ENCODE measurements at regions not wholly inside any gene's neighbourhood (a gene's known extent, or its start where the extent isn't known, plus 50 kb on each side); places are given as distances from the start of the nearest gene placed in this dataset.

GRCh38 chr18:78612318-78612717 lies 367.3 kb upstream of the SALL3 start:
- Histone ChIP-seq H3K27ac (ENCODE audit: low read depth, low read length, poor library complexity, severe bottlenecking) (no peak overlapping the region), H3K27me3 (replicated peaks; ENCODE audit: insufficient read depth, low read depth, low read length, poor library complexity) (no peaks in the 10 kb centered on the region), H3K9me3 (ENCODE audit: low read depth, low read length, poor library complexity, severe bottlenecking) (peaks cover 17% of the 10 kb centered on the region), H3K4me1 (ENCODE audit: insufficient read depth, low read length, poor library complexity, severe bottlenecking) (no peaks in the 10 kb centered on the region), H3K4me3 (ENCODE audit: low read depth, low read length, poor library complexity, severe bottlenecking) (no peak overlapping the region), H3K36me3 (ENCODE audit: insufficient read depth, low read length, poor library complexity, severe bottlenecking) (no peaks in the 10 kb centered on the region)
- BruUV-seq (replicated peaks): no TSS peak
- intact Hi-C loops (cut with micrococcal nuclease; ENCODE audit: unreplicated experiment): no loop called here
- ChIA-PET CTCF (no interaction called here), POLR2A (ENCODE audit: low non-redundant PET) (no interaction called here)
- no peak for DNase-seq (ENCODE audit: low spot score)
- no peak for TF ChIP-seq CTCF (conservative IDR thresholded peaks at IDR 0.05; ENCODE audit: low read depth, low read length)
- no peak for TF ChIP-seq EZH2 (IDR thresholded peaks at IDR 0.05; ENCODE audit: borderline replicate concordance, low read depth, low read length, poor library complexity, severe bottlenecking)

GRCh38 chr18:78612801-78613200 lies 366.8 kb upstream of the SALL3 start:
- Histone ChIP-seq H3K4me1 (ENCODE audit: insufficient read depth, low read length, poor library complexity, severe bottlenecking) (no peaks in the 10 kb centered on the region), H3K27me3 (replicated peaks; ENCODE audit: insufficient read depth, low read depth, low read length, poor library complexity) (no peaks in the 10 kb centered on the region), H3K9me3 (ENCODE audit: low read depth, low read length, poor library complexity, severe bottlenecking) (peaks cover 17% of the 10 kb centered on the region), H3K27ac (ENCODE audit: low read depth, low read length, poor library complexity, severe bottlenecking) (no peak overlapping the region), H3K36me3 (ENCODE audit: insufficient read depth, low read length, poor library complexity, severe bottlenecking) (no peaks in the 10 kb centered on the region), H3K4me3 (ENCODE audit: low read depth, low read length, poor library complexity, severe bottlenecking) (no peak overlapping the region)
- ChIA-PET POLR2A (ENCODE audit: low non-redundant PET) (no interaction called here), CTCF (no interaction called here)
- no peak for TF ChIP-seq EZH2 (IDR thresholded peaks at IDR 0.05; ENCODE audit: borderline replicate concordance, low read depth, low read length, poor library complexity, severe bottlenecking)
- no peak for TF ChIP-seq CTCF (conservative IDR thresholded peaks at IDR 0.05; ENCODE audit: low read depth, low read length)
- no TSS peak for BruUV-seq (replicated peaks)
- DNase-seq (ENCODE audit: low spot score): no peak
- intact Hi-C loops (cut with micrococcal nuclease; ENCODE audit: unreplicated experiment): no loop called here

GRCh38 chr18:78618726-78619125 lies 360.9 kb upstream of the SALL3 start:
- Histone ChIP-seq H3K27ac (ENCODE audit: low read depth, low read length, poor library complexity, severe bottlenecking) (no peak overlapping the region), H3K9me3 (ENCODE audit: low read depth, low read length, poor library complexity, severe bottlenecking) (peaks cover 13% of the 10 kb centered on the region), H3K4me3 (ENCODE audit: low read depth, low read length, poor library complexity, severe bottlenecking) (no peak overlapping the region), H3K4me1 (ENCODE audit: insufficient read depth, low read length, poor library complexity, severe bottlenecking) (no peaks in the 10 kb centered on the region), H3K36me3 (ENCODE audit: insufficient read depth, low read length, poor library complexity, severe bottlenecking) (no peaks in the 10 kb centered on the region), H3K27me3 (replicated peaks; ENCODE audit: insufficient read depth, low read depth, low read length, poor library complexity) (no peaks in the 10 kb centered on the region)
- CTCF ChIA-PET: no interaction called here
- no TSS peak for BruUV-seq (replicated peaks)
- intact Hi-C loops (cut with micrococcal nuclease; ENCODE audit: unreplicated experiment): no loop called here
- TF ChIP-seq CTCF (conservative IDR thresholded peaks at IDR 0.05; ENCODE audit: low read depth, low read length) (no peak), EZH2 (IDR thresholded peaks at IDR 0.05; ENCODE audit: borderline replicate concordance, low read depth, low read length, poor library complexity, severe bottlenecking) (no peak)
- POLR2A ChIA-PET (ENCODE audit: low non-redundant PET): no interaction called here
- no peak for DNase-seq (ENCODE audit: low spot score)
